DND-41 (cell line): ENCODE measurements at regions not wholly inside any gene's neighbourhood (a gene's known extent, or its start where the extent isn't known, plus 50 kb on each side); places are given as distances from the start of the nearest gene placed in this dataset.

Experiments
- ATAC-seq: fragments of 200-7000 bp; cut with Tn5 transposase; 3 replicates; pipeline ENCODE4 v1.9.1; 2021; ENCODE audit warnings: low read depth; ENCODE audit not compliant: insufficient read depth
- DNase-seq: peaks from one replicate; pipeline ENCODE4 v3.0.0-alpha.2; 2020
- H2AFZ ChIP-seq: 2 replicates; pipeline ENCODE4 v1.6.0; 2012; ENCODE audit warnings: low read depth, low read length
- H3K27ac ChIP-seq: 2 replicates; pipeline ENCODE4 v1.5.1; 2012; ENCODE audit warnings: low read length, inconsistent platforms
- H3K27me3 ChIP-seq: fragments of 200-600 bp; sonication (generic); 2 replicates; pipeline ENCODE4 v1.6.0; 2012; ENCODE audit warnings: low read length, mild to moderate bottlenecking, inconsistent platforms; ENCODE audit not compliant: insufficient read depth, poor library complexity
- H3K36me3 ChIP-seq: 2 replicates; pipeline ENCODE4 v1.5.1; 2012; ENCODE audit warnings: low read length, inconsistent platforms; ENCODE audit not compliant: insufficient read depth
- H3K4me1 ChIP-seq: 2 replicates; pipeline ENCODE4 v1.5.1; 2012; ENCODE audit warnings: mild to moderate bottlenecking, low read length; ENCODE audit not compliant: insufficient read depth
- H3K4me2 ChIP-seq: 2 replicates; pipeline ENCODE4 v1.6.0; 2012; ENCODE audit warnings: mild to moderate bottlenecking, moderate library complexity, low read length, inconsistent platforms; ENCODE audit not compliant: insufficient read depth
- H3K4me3 ChIP-seq, 2 experiments: fragments of 200-600 bp in 1 of 2; shearing (Covaris generic) in 1 of 2; 2 replicates each; pipeline ENCODE4 v1.5.1; 2012 to 2016; ENCODE audit warnings: inconsistent platforms in 2 of 2, low read length in 2 of 2, mild to moderate bottlenecking in 2 of 2, low read depth in 1 of 2, moderate library complexity in 1 of 2
- H3K79me2 ChIP-seq: 2 replicates; pipeline ENCODE4 v1.6.0; 2012; ENCODE audit warnings: low read length, inconsistent platforms; ENCODE audit not compliant: insufficient read depth
- H3K9ac ChIP-seq: 2 replicates; pipeline ENCODE4 v1.6.0; 2012; ENCODE audit warnings: low read depth, mild to moderate bottlenecking, inconsistent platforms, low read length, moderate library complexity
- H3K9me3 ChIP-seq: 2 replicates; pipeline ENCODE4 v1.5.1; 2012; ENCODE audit warnings: low read length, moderate library complexity, mild to moderate bottlenecking, inconsistent platforms; ENCODE audit not compliant: insufficient read depth, severe bottlenecking
- H4K20me1 ChIP-seq: 2 replicates; pipeline ENCODE4 v1.6.0; 2012; ENCODE audit warnings: low read length; ENCODE audit not compliant: insufficient read depth
- EZH2 ChIP-seq: IDR thresholded peaks from 3 replicates; pipeline ENCODE4 v1.6.1; 2012; ENCODE audit warnings: borderline replicate concordance, low read depth, mild to moderate bottlenecking, moderate library complexity, low read length, inconsistent platforms; ENCODE audit not compliant: severe bottlenecking
- TF ChIP-seq, protein P1 (sequence below): IDR thresholded peaks from 2 replicates; pipeline ENCODE4 v1.5.1; 2012; ENCODE audit warnings: borderline replicate concordance, low read length, moderate library complexity, mild to moderate bottlenecking; ENCODE audit not compliant: poor library complexity, severe bottlenecking; ENCODE audit errors: extremely low read depth

DNA sequence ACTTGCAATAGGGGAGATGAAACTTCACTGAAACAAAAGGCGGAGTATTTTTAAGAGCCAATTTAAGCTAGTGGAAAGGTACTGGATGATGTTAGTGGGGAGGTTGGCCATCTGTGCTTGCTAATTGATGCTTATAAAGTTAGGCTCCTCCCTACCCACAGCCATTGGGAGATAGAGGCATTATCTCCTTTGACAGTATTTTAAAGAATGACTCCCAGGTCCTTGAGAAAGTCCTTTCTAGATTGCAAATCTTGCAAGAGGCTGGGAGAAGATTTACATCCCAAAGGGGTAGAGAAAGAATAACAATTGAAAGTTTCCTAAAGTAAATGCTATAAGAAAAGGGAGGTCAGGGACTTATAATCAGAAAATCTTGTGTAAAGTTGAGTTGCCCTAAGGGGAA, 282.6 kb downstream of the BRINP1 start:
- Histone ChIP-seq H3K4me2 (no peak overlapping the region), H3K36me3 (no peaks in the 10 kb centered on the region), H3K4me3 (no peak overlapping the region), H3K27me3 (no peaks in the 10 kb centered on the region), H3K27ac (no peak overlapping the region), H4K20me1 (no peaks in the 10 kb centered on the region), H3K4me1 (no peaks in the 10 kb centered on the region), H3K9ac (no peak overlapping the region), H3K79me2 (no peaks in the 10 kb centered on the region), H2AFZ (no peak overlapping the region), H3K9me3 (no peaks in the 10 kb centered on the region)
- no peak for TF ChIP-seq EZH2
- TF ChIP-seq, protein P1, sequence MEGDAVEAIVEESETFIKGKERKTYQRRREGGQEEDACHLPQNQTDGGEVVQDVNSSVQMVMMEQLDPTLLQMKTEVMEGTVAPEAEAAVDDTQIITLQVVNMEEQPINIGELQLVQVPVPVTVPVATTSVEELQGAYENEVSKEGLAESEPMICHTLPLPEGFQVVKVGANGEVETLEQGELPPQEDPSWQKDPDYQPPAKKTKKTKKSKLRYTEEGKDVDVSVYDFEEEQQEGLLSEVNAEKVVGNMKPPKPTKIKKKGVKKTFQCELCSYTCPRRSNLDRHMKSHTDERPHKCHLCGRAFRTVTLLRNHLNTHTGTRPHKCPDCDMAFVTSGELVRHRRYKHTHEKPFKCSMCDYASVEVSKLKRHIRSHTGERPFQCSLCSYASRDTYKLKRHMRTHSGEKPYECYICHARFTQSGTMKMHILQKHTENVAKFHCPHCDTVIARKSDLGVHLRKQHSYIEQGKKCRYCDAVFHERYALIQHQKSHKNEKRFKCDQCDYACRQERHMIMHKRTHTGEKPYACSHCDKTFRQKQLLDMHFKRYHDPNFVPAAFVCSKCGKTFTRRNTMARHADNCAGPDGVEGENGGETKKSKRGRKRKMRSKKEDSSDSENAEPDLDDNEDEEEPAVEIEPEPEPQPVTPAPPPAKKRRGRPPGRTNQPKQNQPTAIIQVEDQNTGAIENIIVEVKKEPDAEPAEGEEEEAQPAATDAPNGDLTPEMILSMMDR = no peak
- ATAC-seq = no peak
- DNase-seq = no peak

- no peak for ATAC-seq
- no peaks in the 10 kb centered on the region for H3K36me3 ChIP-seq
- no peak overlapping the region for H3K27ac ChIP-seq
- H3K79me2 ChIP-seq = no peaks in the 10 kb centered on the region
- H3K9ac ChIP-seq = no peak overlapping the region
- no peak overlapping the region for H3K4me3 ChIP-seq
- no peak overlapping the region for H2AFZ ChIP-seq
- H3K9me3 ChIP-seq = no peaks in the 10 kb centered on the region
- H3K4me2 ChIP-seq = no peak overlapping the region
- no peaks in the 10 kb centered on the region for H3K4me1 ChIP-seq
- no peak for TF ChIP-seq EZH2
- TF ChIP-seq, protein P1 = no peak
- no peak for DNase-seq
- no peaks in the 10 kb centered on the region for H4K20me1 ChIP-seq
- H3K27me3 ChIP-seq = no peaks in the 10 kb centered on the region
Observed at GRCh38 chr9:119088002-119088547, 281.2 kb downstream of the BRINP1 start.

DNA sequence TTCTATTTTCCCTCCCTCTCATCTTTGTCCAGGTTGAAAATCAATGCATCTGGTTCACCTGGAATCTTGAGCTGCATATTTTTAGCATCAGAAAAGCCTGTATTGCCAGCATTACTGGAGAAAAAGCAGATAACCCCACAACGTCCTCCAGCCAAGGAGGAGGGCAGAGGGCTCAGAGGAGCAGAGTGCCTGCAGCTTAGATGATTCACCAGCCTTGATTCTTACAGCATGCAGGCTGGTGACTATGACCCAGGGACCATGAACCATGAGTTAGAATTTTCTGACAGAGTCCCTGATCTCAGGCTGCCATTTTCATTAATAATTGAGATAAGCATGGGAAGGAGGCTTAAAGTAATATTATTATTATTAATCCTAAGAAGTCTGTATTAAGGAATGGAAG, 278.2 kb downstream of the BRINP1 start:
- no peak for DNase-seq
- Histone ChIP-seq H3K27ac (no peak overlapping the region), H3K9ac (no peak overlapping the region), H3K9me3 (no peaks in the 10 kb centered on the region), H4K20me1 (no peaks in the 10 kb centered on the region), H3K4me3 (no peak overlapping the region), H3K4me2 (no peak overlapping the region), H3K79me2 (no peaks in the 10 kb centered on the region), H3K36me3 (no peaks in the 10 kb centered on the region), H3K27me3 (no peaks in the 10 kb centered on the region), H2AFZ (no peak overlapping the region), H3K4me1 (no peaks in the 10 kb centered on the region)
- no peak for ATAC-seq
- no peak for TF ChIP-seq EZH2
- TF ChIP-seq, protein P1 = no peak

DNA sequence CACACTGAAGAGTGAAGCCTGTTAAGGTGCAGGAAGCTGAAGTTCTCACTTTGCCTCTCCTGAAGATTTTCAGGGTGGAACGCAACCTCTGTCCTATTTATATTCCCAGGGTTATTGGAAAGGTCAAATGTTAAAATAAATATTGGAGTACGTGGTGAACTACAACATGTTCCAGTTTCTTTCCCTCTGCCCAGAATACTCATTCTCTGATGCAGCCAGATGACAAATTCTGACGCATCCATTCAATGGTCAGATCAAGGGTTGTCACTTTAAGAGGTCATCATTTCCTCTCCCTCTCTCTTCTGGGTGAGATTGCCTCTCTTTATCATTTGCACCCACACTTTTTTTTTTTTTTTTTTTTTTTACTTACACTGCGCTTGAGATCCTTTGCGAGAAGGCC, 277.1 kb downstream of the BRINP1 start:
- no peaks in the 10 kb centered on the region for H4K20me1 ChIP-seq
- H3K79me2 ChIP-seq = no peaks in the 10 kb centered on the region
- no peaks in the 10 kb centered on the region for H3K36me3 ChIP-seq
- no peak overlapping the region for H3K4me3 ChIP-seq
- H3K27ac ChIP-seq = no peak overlapping the region
- no peaks in the 10 kb centered on the region for H3K27me3 ChIP-seq
- H3K4me1 ChIP-seq = no peaks in the 10 kb centered on the region
- H3K9ac ChIP-seq = no peak overlapping the region
- no peak overlapping the region for H3K4me2 ChIP-seq
- no peak overlapping the region for H2AFZ ChIP-seq
- TF ChIP-seq EZH2 = no peak
- TF ChIP-seq, protein P1 = no peak
- ATAC-seq (no peak), DNase-seq (no peak)
- no peaks in the 10 kb centered on the region for H3K9me3 ChIP-seq
